A549 (cell line): ENCODE measurements at regions not wholly inside any gene's neighbourhood (a gene's known extent, or its start where the extent isn't known, plus 50 kb on each side); places are given as distances from the start of the nearest gene placed in this dataset.

Source experiments
- JUN ChIP-seq, 2 experiments: fragments of >200 bp; sonication (Bioruptor Twin); formaldehyde crosslinking; IDR thresholded peaks; 2 replicates in 1 of 2; 3 replicates in 1 of 2; pipeline ENCODE4 v1.6.1; 2016 to 2017
- RAD21 ChIP-seq, 2 experiments: fragments of >200 bp in 1 of 2; sonication (Bioruptor Twin) in 1 of 2; formaldehyde crosslinking in 1 of 2; IDR thresholded peaks in 1 of 2; conservative IDR thresholded peaks in 1 of 2; 2 replicates in 1 of 2; 3 replicates in 1 of 2; pipeline ENCODE4 v1.6.1; 2012 to 2018; ENCODE audit warnings: inconsistent platforms in 1 of 2
- SREBF2 ChIP-seq: fragments of 450-650 bp; IDR thresholded peaks from 2 replicates; pipeline ENCODE4 v1.6.1; 2014; ENCODE audit warnings: mild to moderate bottlenecking, moderate library complexity
- TP53 ChIP-seq: fragments of 250-450 bp; sonication (Bioruptor Pico); IDR thresholded peaks from 2 replicates; pipeline ENCODE4 v1.5.0; 2021; ENCODE audit warnings: mild to moderate bottlenecking, moderate library complexity
- TF ChIP-seq, protein P1 (sequence below): fragments of >200 bp; sonication (Bioruptor Twin); formaldehyde crosslinking; IDR thresholded peaks from 3 replicates; pipeline ENCODE4 v1.5.1; 2016
- TF ChIP-seq, protein P2 (sequence below): fragments of 450-650 bp; IDR thresholded peaks from 2 replicates; pipeline ENCODE4 v1.6.1; 2014; ENCODE audit warnings: antibody characterized with exemption

DNA sequence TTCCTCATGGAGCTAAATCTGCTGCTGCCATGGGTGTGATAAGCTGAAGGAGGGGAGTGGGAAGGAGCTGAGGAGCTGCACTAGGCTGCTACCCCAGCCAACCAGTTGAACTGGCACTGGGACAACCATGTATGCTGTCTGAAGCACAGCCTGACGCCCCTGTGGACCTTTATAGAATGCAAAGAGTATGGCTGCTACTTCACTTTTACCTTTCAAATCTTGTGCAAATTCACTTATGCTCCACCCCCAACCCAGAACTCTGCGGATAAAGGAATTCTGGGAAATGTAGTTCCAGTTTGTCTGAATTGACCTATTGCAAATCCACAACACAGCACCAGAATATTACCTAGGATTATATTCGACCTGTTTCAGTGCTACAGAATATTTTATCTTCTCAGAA lies 217.4 kb upstream of the SLC35B3 start:
- TF ChIP-seq SREBF2 (no peak), JUN (IDR thresholded peaks at IDR 0.05) (no peak), TP53 (CRISPR knock-in tag) (no peak), RAD21 (conservative IDR thresholded peaks at IDR 0.05 in 1 of 2, IDR thresholded peaks at IDR 0.05 in 1 of 2) (no peak)
- TF ChIP-seq, protein P1, sequence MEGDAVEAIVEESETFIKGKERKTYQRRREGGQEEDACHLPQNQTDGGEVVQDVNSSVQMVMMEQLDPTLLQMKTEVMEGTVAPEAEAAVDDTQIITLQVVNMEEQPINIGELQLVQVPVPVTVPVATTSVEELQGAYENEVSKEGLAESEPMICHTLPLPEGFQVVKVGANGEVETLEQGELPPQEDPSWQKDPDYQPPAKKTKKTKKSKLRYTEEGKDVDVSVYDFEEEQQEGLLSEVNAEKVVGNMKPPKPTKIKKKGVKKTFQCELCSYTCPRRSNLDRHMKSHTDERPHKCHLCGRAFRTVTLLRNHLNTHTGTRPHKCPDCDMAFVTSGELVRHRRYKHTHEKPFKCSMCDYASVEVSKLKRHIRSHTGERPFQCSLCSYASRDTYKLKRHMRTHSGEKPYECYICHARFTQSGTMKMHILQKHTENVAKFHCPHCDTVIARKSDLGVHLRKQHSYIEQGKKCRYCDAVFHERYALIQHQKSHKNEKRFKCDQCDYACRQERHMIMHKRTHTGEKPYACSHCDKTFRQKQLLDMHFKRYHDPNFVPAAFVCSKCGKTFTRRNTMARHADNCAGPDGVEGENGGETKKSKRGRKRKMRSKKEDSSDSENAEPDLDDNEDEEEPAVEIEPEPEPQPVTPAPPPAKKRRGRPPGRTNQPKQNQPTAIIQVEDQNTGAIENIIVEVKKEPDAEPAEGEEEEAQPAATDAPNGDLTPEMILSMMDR, result no peak
- TF ChIP-seq, protein P2, sequence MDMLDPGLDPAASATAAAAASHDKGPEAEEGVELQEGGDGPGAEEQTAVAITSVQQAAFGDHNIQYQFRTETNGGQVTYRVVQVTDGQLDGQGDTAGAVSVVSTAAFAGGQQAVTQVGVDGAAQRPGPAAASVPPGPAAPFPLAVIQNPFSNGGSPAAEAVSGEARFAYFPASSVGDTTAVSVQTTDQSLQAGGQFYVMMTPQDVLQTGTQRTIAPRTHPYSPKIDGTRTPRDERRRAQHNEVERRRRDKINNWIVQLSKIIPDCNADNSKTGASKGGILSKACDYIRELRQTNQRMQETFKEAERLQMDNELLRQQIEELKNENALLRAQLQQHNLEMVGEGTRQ, result no peak
